CD4-positive, alpha-beta T cell (primary cell): ENCODE measurements at regions not wholly inside any gene's neighbourhood (a gene's known extent, or its start where the extent isn't known, plus 50 kb on each side); places are given as distances from the start of the nearest gene placed in this dataset.
A peak's percentile ranks its signal among the peaks of the same experiment; 100 is the strongest.
"Not testable (repeated sequence)": the region's sequence is repeated elsewhere in the genome, so short reads cannot be mapped to it uniquely, and the experiment has no call there.

ENCODE experiments used
- ATAC-seq: fragments of 200-7000 bp; cut with Tn5 transposase; one replicate; pipeline ENCODE4 v1.10.0; 2022; ENCODE audit warnings: mild to moderate bottlenecking; ENCODE audit not compliant: poor library complexity
- CTCF ChIA-PET: fragments of 350-600 bp; sonication (Branson Sonifier 250); formaldehyde crosslinking; loops from one replicate; lab custom pipeline; 2021; ENCODE audit warnings: antibody characterized with exemption, inconsistent platforms; lab: Charles Lee
- POLR2A ChIA-PET: fragments of 350-600 bp; sonication (Branson Sonifier 250); formaldehyde crosslinking; loops from one replicate; lab custom pipeline; 2021; ENCODE audit warnings: antibody characterized with exemption, inconsistent platforms; lab: Charles Lee
- DNase-seq, 14 experiments: peaks; one replicate each; pipeline ENCODE4 v3.0.0-alpha.2; 2013 to 2020; ENCODE audit warnings: mixed read lengths in 2 of 14
- H3K27ac ChIP-seq, 2 donors: one replicate each; pipeline versions ENCODE4 v1.5.1 to v1.7.0; 2013; ENCODE audit warnings: low read length in 2 of 2, low read depth in 1 of 2, mild to moderate bottlenecking in 1 of 2
- H3K27me3 ChIP-seq, 2 experiments: 1 replicate in 1 of 2; 2 replicates in 1 of 2; pipeline versions ENCODE4 v1.6.1 to v1.7.0; 2013; ENCODE audit warnings: low read length in 2 of 2, control low read depth in 1 of 2, mild to moderate bottlenecking in 1 of 2, moderate library complexity in 1 of 2; ENCODE audit not compliant: insufficient read depth in 2 of 2, control insufficient read depth in 1 of 2
- H3K36me3 ChIP-seq: one replicate; pipeline ENCODE4 v1.6.1; 2013; ENCODE audit warnings: low read length, control low read depth; ENCODE audit not compliant: insufficient read depth
- H3K4me1 ChIP-seq: one replicate; pipeline ENCODE4 v1.6.1; 2013; ENCODE audit warnings: low read length, control low read depth; ENCODE audit not compliant: insufficient read depth
- H3K4me3 ChIP-seq: one replicate; pipeline ENCODE4 v1.5.1; 2013; ENCODE audit warnings: mild to moderate bottlenecking, low read length, moderate library complexity
- H3K9me3 ChIP-seq, 2 experiments: 1 replicate in 1 of 2; 2 replicates in 1 of 2; pipeline versions ENCODE4 v1.6.1 to v1.7.0; 2013; ENCODE audit warnings: low read length in 2 of 2, mild to moderate bottlenecking in 2 of 2, control low read depth in 1 of 2, moderate library complexity in 1 of 2; ENCODE audit not compliant: control insufficient read depth in 1 of 2, insufficient read depth in 1 of 2
- H3K27ac Mint-ChIP-seq: one replicate; pipeline ENCODE4 v1.8.0; 2020; ENCODE audit warnings: mixed read lengths
- H3K27me3 Mint-ChIP-seq: one replicate; pipeline ENCODE4 v1.8.0; 2021; ENCODE audit warnings: mixed read lengths
- H3K36me3 Mint-ChIP-seq: one replicate; pipeline ENCODE4 v1.8.0; 2021; ENCODE audit warnings: low read depth, mixed read lengths
- H3K4me1 Mint-ChIP-seq: one replicate; pipeline ENCODE4 v1.8.0; 2021; ENCODE audit warnings: low read depth, mixed read lengths
- H3K4me3 Mint-ChIP-seq: one replicate; pipeline ENCODE4 v1.8.0; 2020; ENCODE audit warnings: mild to moderate bottlenecking, mixed read lengths
- H3K9me3 Mint-ChIP-seq: one replicate; pipeline ENCODE4 v1.8.0; 2020; ENCODE audit warnings: mixed read lengths
- CTCF ChIP-seq: fragments of 200-600 bp; IDR thresholded peaks from one replicate; pipeline ENCODE4 v1.8.0; 2022; ENCODE audit warnings: antibody characterized with exemption, mild to moderate bottlenecking
- intact Hi-C, 2 experiments: fragments of 100-400 bp; cut with DNase I in 1 of 2; cut with micrococcal nuclease in 1 of 2; formaldehyde crosslinking; loops; one replicate each; pipeline versions ENCODE4 v1.15.1 to v1.9.0; 2023 to 2025; cut with DNase I, micrococcal nuclease

GRCh38 chr4:22634541-22635181 lies 58.1 kb upstream of the GBA3 start:
- TF ChIP-seq CTCF: no peak
- Histone ChIP-seq H3K36me3 (no peaks in the 10 kb centered on the region), H3K4me3 (no peak overlapping the region), H3K9me3 (peaks cover 4 to 13% of the 10 kb centered on the region in 2 experiments), H3K27me3 (no peaks in the 10 kb centered on the region), H3K4me1 (no peaks in the 10 kb centered on the region), H3K27ac (no peak overlapping the region)
- intact Hi-C loops: no loop called here
- Mint-ChIP-seq H3K9me3 (peaks cover 8% of the 10 kb centered on the region), H3K27me3 (no peaks in the 10 kb centered on the region), H3K36me3 (no peaks in the 10 kb centered on the region), H3K4me3 (no peak overlapping the region), H3K27ac (no peak overlapping the region), H3K4me1 (no peaks in the 10 kb centered on the region)
- DNase-seq (peak in 3 of 14 experiments; percentile 1 to 6 (median 1)), ATAC-seq (no peak)
- CTCF ChIA-PET: no interaction called here
- POLR2A ChIA-PET: no interaction called here

- H3K36me3 Mint-ChIP-seq, H3K4me1 ChIP-seq, DNase-seq, H3K4me3 Mint-ChIP-seq, POLR2A ChIA-PET, H3K27ac ChIP-seq, H3K27me3 ChIP-seq, CTCF ChIA-PET, H3K4me1 Mint-ChIP-seq, H3K36me3 ChIP-seq, H3K9me3 Mint-ChIP-seq, H3K27ac Mint-ChIP-seq, ATAC-seq, H3K27me3 Mint-ChIP-seq, H3K4me3 ChIP-seq, intact Hi-C loops: not testable (repeated sequence)
- H3K9me3 ChIP-seq: peaks cover 8 to 18% of the 10 kb centered on the region in 2 experiments
Measured at GRCh38 chr4:22635182-22635549, 57.6 kb upstream of the GBA3 start.

- Histone ChIP-seq H3K27ac (no peak overlapping the region), H3K36me3 (no peaks in the 10 kb centered on the region), H3K9me3 (peaks cover 11 to 18% of the 10 kb centered on the region in 2 experiments), H3K4me3 (no peak overlapping the region), H3K27me3 (no peaks in the 10 kb centered on the region), H3K4me1 (no peaks in the 10 kb centered on the region)
- ChIA-PET CTCF (no interaction called here), POLR2A (no interaction called here)
- ATAC-seq: no peak
- no peaks in the 10 kb centered on the region for H3K36me3 Mint-ChIP-seq
- H3K9me3 Mint-ChIP-seq: peaks cover 11% of the 10 kb centered on the region
- DNase-seq: no peak
- TF ChIP-seq CTCF: no peak
- no peak overlapping the region for H3K27ac Mint-ChIP-seq
- no peaks in the 10 kb centered on the region for H3K4me1 Mint-ChIP-seq
- intact Hi-C loops: no loop called here
- H3K4me3 Mint-ChIP-seq: no peak overlapping the region
- no peaks in the 10 kb centered on the region for H3K27me3 Mint-ChIP-seq
Measured at GRCh38 chr4:22635692-22636091, 57.0 kb upstream of the GBA3 start.

GRCh38 chr4:22637306-22637705 lies 55.4 kb upstream of the GBA3 start:
- DNase-seq (no peak), ATAC-seq (no peak)
- Histone ChIP-seq H3K27ac (no peak overlapping the region), H3K9me3 (peaks cover 14 to 18% of the 10 kb centered on the region in 2 experiments), H3K4me1 (no peaks in the 10 kb centered on the region), H3K27me3 (no peaks in the 10 kb centered on the region), H3K36me3 (no peaks in the 10 kb centered on the region), H3K4me3 (no peak overlapping the region)
- intact Hi-C loops: no loop called here
- H3K4me1 Mint-ChIP-seq: no peaks in the 10 kb centered on the region
- ChIA-PET CTCF (no interaction called here), POLR2A (no interaction called here)
- H3K9me3 Mint-ChIP-seq: peaks cover 12% of the 10 kb centered on the region
- H3K4me3 Mint-ChIP-seq: no peak overlapping the region
- H3K36me3 Mint-ChIP-seq: no peaks in the 10 kb centered on the region
- H3K27ac Mint-ChIP-seq: no peak overlapping the region
- no peaks in the 10 kb centered on the region for H3K27me3 Mint-ChIP-seq
- TF ChIP-seq CTCF: no peak
